Natural killer cell (primary cell): ENCODE measurements at regions not wholly inside any gene's neighbourhood (a gene's known extent, or its start where the extent isn't known, plus 50 kb on each side); places are given as distances from the start of the nearest gene placed in this dataset.

Source experiments
- ATAC-seq, 3 donors: fragments of 150-1000 bp in 2 of 3; fragments of 200-7000 bp in 1 of 3; cut with Tn5 transposase; 1 replicate in 1 of 3; 2 replicates in 2 of 3; pipeline ENCODE4 v1.10.0; 2021; ENCODE audit warnings: mild to moderate bottlenecking in 2 of 3, moderate library complexity in 2 of 3
- DNase-seq, 2 donors: peaks; one replicate each; pipeline versions ENCODE4 v3.0.0 to v3.0.0-alpha.2; 2013 to 2021; ENCODE audit warnings: mixed read lengths in 1 of 2
- H3K27ac ChIP-seq: one replicate; pipeline ENCODE4 v1.5.1; 2013; ENCODE audit warnings: mild to moderate bottlenecking, low read length
- H3K27me3 ChIP-seq: one replicate; pipeline ENCODE4 v1.6.1; 2013; ENCODE audit warnings: low read length; ENCODE audit not compliant: control insufficient read depth, insufficient read depth
- H3K36me3 ChIP-seq: one replicate; pipeline ENCODE4 v1.6.1; 2013; ENCODE audit warnings: low read length; ENCODE audit not compliant: control insufficient read depth, insufficient read depth
- H3K4me1 ChIP-seq: one replicate; pipeline ENCODE4 v1.6.1; 2013; ENCODE audit warnings: low read length; ENCODE audit not compliant: control insufficient read depth, insufficient read depth
- H3K4me3 ChIP-seq: one replicate; pipeline ENCODE4 v1.5.1; 2013; ENCODE audit warnings: low read length
- H3K9me3 ChIP-seq: one replicate; pipeline ENCODE4 v1.6.1; 2013; ENCODE audit warnings: low read length; ENCODE audit not compliant: control insufficient read depth, insufficient read depth
- H3K27ac Mint-ChIP-seq, 2 donors: one replicate each; pipeline ENCODE4 v1.8.0; 2022; ENCODE audit warnings: mild to moderate bottlenecking in 2 of 2, mixed read lengths in 2 of 2, moderate library complexity in 1 of 2
- H3K27me3 Mint-ChIP-seq, 2 donors: one replicate each; pipeline ENCODE4 v1.8.0; 2022; ENCODE audit warnings: low read depth in 2 of 2, mixed read lengths in 2 of 2
- H3K36me3 Mint-ChIP-seq: one replicate; pipeline ENCODE4 v1.8.0; 2022; ENCODE audit warnings: mixed read lengths
- H3K4me1 Mint-ChIP-seq, 2 donors: one replicate each; pipeline ENCODE4 v1.8.0; 2022; ENCODE audit warnings: mixed read lengths in 2 of 2
- H3K4me3 Mint-ChIP-seq: one replicate; pipeline ENCODE4 v1.8.0; 2022; ENCODE audit warnings: mild to moderate bottlenecking, moderate library complexity, mixed read lengths
- H3K9me3 Mint-ChIP-seq, 2 donors: one replicate each; pipeline ENCODE4 v1.8.0; 2022; ENCODE audit warnings: mixed read lengths in 2 of 2
- CTCF ChIP-seq: fragments of 200-600 bp; IDR thresholded peaks from one replicate; pipeline ENCODE4 v1.8.0; 2022; ENCODE audit warnings: antibody characterized with exemption
- WGBS: methylation state at CpG from one replicate; pipeline ENCODE4 v1.1.7; 2013; ENCODE audit warnings: missing lambda C conversion rate; ENCODE audit not compliant: insufficient coverage; 5-methylcytosine and 5-hydroxymethylcytosine counted together
- intact Hi-C: fragments of 100-400 bp; cut with micrococcal nuclease; formaldehyde crosslinking; loops from one replicate; pipeline ENCODE4 v1.14.2; 2022

GRCh38 chr10:130547368-130547767 lies 411.2 kb downstream of the GLRX3 start:
- H3K9me3 Mint-ChIP-seq: no peaks in the 10 kb centered on the region

GRCh38 chr10:130550952-130551674 lies 414.9 kb downstream of the GLRX3 start:
- ATAC-seq: no peak
- Histone ChIP-seq H3K27me3 (no peaks in the 10 kb centered on the region), H3K36me3 (no peaks in the 10 kb centered on the region), H3K27ac (no peak overlapping the region), H3K4me3 (no peak overlapping the region), H3K9me3 (no peaks in the 10 kb centered on the region), H3K4me1 (no peaks in the 10 kb centered on the region)
- no peaks in the 10 kb centered on the region for H3K27me3 Mint-ChIP-seq
- DNase-seq: no peak
- H3K9me3 Mint-ChIP-seq: no peaks in the 10 kb centered on the region
- intact Hi-C loops: no loop called here
- H3K4me3 Mint-ChIP-seq: no peak overlapping the region
- no peaks in the 10 kb centered on the region for H3K36me3 Mint-ChIP-seq
- WGBS: 87% methylated on average over 19 of the region's 21 CpGs
- H3K27ac Mint-ChIP-seq: no peak overlapping the region
- no peaks in the 10 kb centered on the region for H3K4me1 Mint-ChIP-seq
- TF ChIP-seq CTCF: no peak

More at GRCh38 chr10:130547368-130547767, 411.2 kb downstream of the GLRX3 start:
- DNase-seq (no peak), ATAC-seq (no peak)
- H3K4me3 Mint-ChIP-seq: no peak overlapping the region
- Histone ChIP-seq H3K36me3 (no peaks in the 10 kb centered on the region), H3K27ac (no peak overlapping the region), H3K4me3 (no peak overlapping the region), H3K4me1 (no peaks in the 10 kb centered on the region), H3K27me3 (no peaks in the 10 kb centered on the region), H3K9me3 (no peaks in the 10 kb centered on the region)
- H3K4me1 Mint-ChIP-seq: no peaks in the 10 kb centered on the region
- TF ChIP-seq CTCF: no peak
- 68% methylated on average over 4 of the region's 4 CpGs for WGBS
- no peak overlapping the region for H3K27ac Mint-ChIP-seq
- no peaks in the 10 kb centered on the region for H3K36me3 Mint-ChIP-seq
- H3K27me3 Mint-ChIP-seq: peaks cover 0 to 2% of the 10 kb centered on the region in 2 donors
- intact Hi-C loops: no loop called here

GRCh38 chr10:130551676-130552075 lies 415.5 kb downstream of the GLRX3 start:
- Mint-ChIP-seq H3K36me3 (no peaks in the 10 kb centered on the region), H3K27ac (no peak overlapping the region), H3K9me3 (no peaks in the 10 kb centered on the region), H3K27me3 (no peaks in the 10 kb centered on the region), H3K4me1 (no peaks in the 10 kb centered on the region), H3K4me3 (no peak overlapping the region)
- DNase-seq (no peak), ATAC-seq (peak in 1 of 3 donors; percentile 19)
- Histone ChIP-seq H3K27ac (no peak overlapping the region), H3K4me1 (no peaks in the 10 kb centered on the region), H3K9me3 (no peaks in the 10 kb centered on the region), H3K36me3 (no peaks in the 10 kb centered on the region), H3K27me3 (no peaks in the 10 kb centered on the region), H3K4me3 (no peak overlapping the region)
- no peak for TF ChIP-seq CTCF
- intact Hi-C loops: no loop called here
- WGBS: 92% methylated on average over 7 of the region's 7 CpGs

- H3K9me3 Mint-ChIP-seq: no peaks in the 10 kb centered on the region
- no peak overlapping the region for H3K4me3 Mint-ChIP-seq
- no peak overlapping the region for H3K27ac Mint-ChIP-seq
- intact Hi-C loops: no loop called here
- Histone ChIP-seq H3K4me3 (no peak overlapping the region), H3K4me1 (no peaks in the 10 kb centered on the region), H3K36me3 (no peaks in the 10 kb centered on the region), H3K27me3 (no peaks in the 10 kb centered on the region), H3K27ac (no peak overlapping the region), H3K9me3 (no peaks in the 10 kb centered on the region)
- no peaks in the 10 kb centered on the region for H3K36me3 Mint-ChIP-seq
- TF ChIP-seq CTCF: no peak
- 76% methylated on average over 7 of the region's 7 CpGs for WGBS
- no peak for ATAC-seq
- H3K27me3 Mint-ChIP-seq: no peaks in the 10 kb centered on the region
- DNase-seq: no peak
- no peaks in the 10 kb centered on the region for H3K4me1 Mint-ChIP-seq
These were observed 417.6 kb downstream of the GLRX3 start for GRCh38 chr10:130553826-130554225.
